GM12865 (cell line): ENCODE measurements at regions not wholly inside any gene's neighbourhood (a gene's known extent, or its start where the extent isn't known, plus 50 kb on each side); places are given as distances from the start of the nearest gene placed in this dataset.
"Not testable (repeated sequence)": the region's sequence is repeated elsewhere in the genome, so short reads cannot be mapped to it uniquely, and the experiment has no call there.

Experiments used
- DNase-seq: peaks from one replicate; pipeline ENCODE4 v3.0.0; 2010; ENCODE audit warnings: low read depth
- H3K4me3 ChIP-seq: 2 replicates; pipeline ENCODE4 v1.5.1; 2011; ENCODE audit warnings: mild to moderate bottlenecking, low read depth, low read length, control low read depth
- TF ChIP-seq, protein P1 (sequence below): IDR thresholded peaks from 2 replicates; pipeline ENCODE4 v1.5.1; 2011; ENCODE audit warnings: low read length, control low read depth, low read depth, inconsistent platforms; ENCODE audit not compliant: insufficient read depth; ENCODE audit errors: missing control alignments

DNA sequence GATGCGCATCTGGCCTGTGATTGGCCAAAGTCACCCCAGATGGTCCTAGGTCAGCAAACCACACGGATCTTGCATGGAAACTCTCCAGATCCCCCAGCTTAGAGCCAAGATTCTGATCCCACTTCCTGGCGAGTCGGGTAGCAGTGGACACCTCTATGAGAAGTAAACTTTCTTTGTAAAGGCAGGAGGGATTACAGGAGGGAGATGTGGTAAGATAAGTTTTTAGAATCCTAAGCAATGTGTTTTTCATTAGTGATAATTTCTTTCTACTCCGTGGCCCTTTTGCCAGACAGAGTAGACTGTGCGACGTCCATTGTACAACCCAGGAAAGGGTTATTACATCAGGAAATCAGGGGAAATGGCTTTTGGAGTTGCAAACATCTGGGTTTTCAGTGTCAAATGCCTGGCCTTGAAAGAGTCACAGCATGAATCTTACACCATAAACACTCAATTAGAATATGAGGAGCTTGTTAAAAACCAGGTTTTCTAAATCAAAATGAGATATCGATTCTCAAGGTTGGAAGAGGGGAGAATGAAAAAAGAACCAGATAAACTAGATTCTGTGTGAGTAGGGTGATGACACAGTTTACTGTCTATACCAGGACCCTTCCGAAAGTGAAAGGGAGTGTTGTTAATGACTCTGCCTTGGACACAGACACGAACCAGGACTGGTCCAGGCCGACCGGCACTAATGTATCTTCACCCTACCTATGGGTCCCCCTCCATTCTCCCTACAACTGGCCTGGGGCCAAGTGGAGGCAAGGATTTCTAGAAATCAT lies 61.9 kb upstream of the WAC start:
- TF ChIP-seq, protein P1, sequence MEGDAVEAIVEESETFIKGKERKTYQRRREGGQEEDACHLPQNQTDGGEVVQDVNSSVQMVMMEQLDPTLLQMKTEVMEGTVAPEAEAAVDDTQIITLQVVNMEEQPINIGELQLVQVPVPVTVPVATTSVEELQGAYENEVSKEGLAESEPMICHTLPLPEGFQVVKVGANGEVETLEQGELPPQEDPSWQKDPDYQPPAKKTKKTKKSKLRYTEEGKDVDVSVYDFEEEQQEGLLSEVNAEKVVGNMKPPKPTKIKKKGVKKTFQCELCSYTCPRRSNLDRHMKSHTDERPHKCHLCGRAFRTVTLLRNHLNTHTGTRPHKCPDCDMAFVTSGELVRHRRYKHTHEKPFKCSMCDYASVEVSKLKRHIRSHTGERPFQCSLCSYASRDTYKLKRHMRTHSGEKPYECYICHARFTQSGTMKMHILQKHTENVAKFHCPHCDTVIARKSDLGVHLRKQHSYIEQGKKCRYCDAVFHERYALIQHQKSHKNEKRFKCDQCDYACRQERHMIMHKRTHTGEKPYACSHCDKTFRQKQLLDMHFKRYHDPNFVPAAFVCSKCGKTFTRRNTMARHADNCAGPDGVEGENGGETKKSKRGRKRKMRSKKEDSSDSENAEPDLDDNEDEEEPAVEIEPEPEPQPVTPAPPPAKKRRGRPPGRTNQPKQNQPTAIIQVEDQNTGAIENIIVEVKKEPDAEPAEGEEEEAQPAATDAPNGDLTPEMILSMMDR: no peak
- H3K4me3 ChIP-seq: no peak overlapping the region
- no peak for DNase-seq

GRCh38 chr10:28471652-28472050 lies 61.3 kb upstream of the WAC start:
- no peak for DNase-seq
- TF ChIP-seq, protein P1: no peak
- H3K4me3 ChIP-seq: no peak overlapping the region

- TF ChIP-seq, protein P1: no peak
- H3K4me3 ChIP-seq: no peak overlapping the region
- no peak for DNase-seq
Observed at GRCh38 chr10:28478646-28479045, 54.3 kb upstream of the WAC start.

DNA sequence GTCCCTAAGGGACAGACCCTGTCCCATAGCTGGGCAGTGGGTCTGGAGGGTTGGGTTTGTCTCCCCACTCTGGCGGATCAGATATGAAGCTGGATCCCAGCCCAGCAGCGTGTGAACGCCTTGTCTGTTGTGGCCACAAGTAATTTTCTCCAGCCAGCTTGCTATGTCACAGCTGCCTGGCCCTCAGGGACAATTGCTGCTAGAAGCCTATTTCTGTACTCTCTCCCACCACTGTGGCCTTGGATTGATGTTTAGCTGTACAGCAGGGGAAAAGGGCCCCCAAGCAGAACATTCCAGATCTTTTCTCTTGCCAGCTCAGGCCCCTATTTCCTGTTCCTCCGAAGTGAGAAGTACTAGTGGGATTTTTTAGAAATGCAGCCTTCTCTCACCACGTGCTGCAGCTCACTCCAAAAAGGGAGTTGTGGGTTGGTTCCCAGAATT lies 53.5 kb upstream of the WAC start:
- no peak overlapping the region for H3K4me3 ChIP-seq
- TF ChIP-seq, protein P1: no peak
- no peak for DNase-seq

- H3K4me3 ChIP-seq: no peak overlapping the region
- no peak for DNase-seq
- TF ChIP-seq, protein P1: no peak
Observed at GRCh38 chr10:28479927-28480627, 52.8 kb upstream of the WAC start.

GRCh38 chr10:28480628-28480965 lies 52.3 kb upstream of the WAC start:
- DNase-seq: no peak
- no peak overlapping the region for H3K4me3 ChIP-seq
- TF ChIP-seq, protein P1: no peak

DNA sequence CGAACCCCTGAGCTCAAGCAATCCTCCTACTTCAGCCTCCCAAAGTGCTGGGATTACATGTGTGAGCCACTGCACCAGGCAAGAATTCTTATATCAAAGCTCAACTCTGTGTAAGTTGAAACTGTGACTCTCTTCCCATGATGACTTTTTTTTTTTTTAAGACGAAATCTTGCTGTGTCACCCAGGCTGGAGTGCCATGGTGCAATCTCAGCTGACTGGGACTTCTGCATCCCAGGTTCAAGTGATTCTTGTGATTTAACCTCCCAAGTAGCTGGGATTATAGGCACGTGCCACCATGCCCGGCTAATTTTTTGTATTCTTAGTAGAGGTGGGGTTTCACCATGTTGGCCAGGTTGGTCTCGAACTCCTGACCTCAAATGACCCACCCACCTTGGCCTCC lies 51.6 kb upstream of the WAC start:
- DNase-seq, H3K4me3 ChIP-seq: not testable (repeated sequence)
